ENCODE measurements at regions not wholly inside any gene's neighbourhood (a gene's known extent, or its start where the extent isn't known, plus 50 kb on each side); places are given as distances from the start of the nearest gene placed in this dataset.

DNA sequence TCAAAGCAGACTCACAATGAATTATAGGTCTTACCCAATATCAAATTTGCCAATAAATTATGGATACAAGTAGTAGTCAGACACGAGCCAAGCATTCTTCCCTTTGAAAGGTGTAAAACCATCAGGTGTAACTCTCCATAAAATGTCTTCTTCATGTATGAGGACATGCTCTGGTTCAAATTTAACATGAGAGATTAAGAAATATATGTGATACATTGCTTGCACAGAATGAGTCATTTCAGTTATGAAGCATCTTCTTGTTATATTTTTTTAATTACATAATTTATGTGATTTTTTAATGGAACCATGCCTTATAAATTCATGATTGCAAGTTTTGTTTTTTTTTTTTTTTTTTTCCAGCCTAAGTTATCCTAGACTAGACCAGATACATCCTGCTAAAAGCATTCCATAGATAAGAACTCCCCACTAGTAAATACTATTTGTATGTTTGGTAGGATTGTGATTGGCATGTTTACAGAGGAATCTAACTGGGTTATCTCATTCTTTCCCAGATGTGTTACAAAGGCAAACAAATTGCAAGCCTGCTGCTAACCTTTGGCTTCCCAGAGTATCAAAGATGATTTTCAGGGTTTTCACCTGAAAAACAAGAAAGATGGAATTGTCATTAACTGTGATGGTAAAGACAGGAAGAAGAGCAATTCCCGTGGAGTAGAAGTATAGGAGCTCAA is 621.9 kb downstream of the XIRP2 start:
- ATAC-seq (ENCODE audit: insufficient read depth, low read depth) (no peak), DNase-seq (no peak)
- TF ChIP-seq EZH2 (IDR thresholded peaks at IDR 0.05; ENCODE audit: borderline replicate concordance, low read depth, low read length, severe bottlenecking), result no peak
- TF ChIP-seq, protein P1, sequence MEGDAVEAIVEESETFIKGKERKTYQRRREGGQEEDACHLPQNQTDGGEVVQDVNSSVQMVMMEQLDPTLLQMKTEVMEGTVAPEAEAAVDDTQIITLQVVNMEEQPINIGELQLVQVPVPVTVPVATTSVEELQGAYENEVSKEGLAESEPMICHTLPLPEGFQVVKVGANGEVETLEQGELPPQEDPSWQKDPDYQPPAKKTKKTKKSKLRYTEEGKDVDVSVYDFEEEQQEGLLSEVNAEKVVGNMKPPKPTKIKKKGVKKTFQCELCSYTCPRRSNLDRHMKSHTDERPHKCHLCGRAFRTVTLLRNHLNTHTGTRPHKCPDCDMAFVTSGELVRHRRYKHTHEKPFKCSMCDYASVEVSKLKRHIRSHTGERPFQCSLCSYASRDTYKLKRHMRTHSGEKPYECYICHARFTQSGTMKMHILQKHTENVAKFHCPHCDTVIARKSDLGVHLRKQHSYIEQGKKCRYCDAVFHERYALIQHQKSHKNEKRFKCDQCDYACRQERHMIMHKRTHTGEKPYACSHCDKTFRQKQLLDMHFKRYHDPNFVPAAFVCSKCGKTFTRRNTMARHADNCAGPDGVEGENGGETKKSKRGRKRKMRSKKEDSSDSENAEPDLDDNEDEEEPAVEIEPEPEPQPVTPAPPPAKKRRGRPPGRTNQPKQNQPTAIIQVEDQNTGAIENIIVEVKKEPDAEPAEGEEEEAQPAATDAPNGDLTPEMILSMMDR (IDR thresholded peaks at IDR 0.05; ENCODE audit: borderline replicate concordance, extremely low read depth, low read length, poor library complexity, severe bottlenecking), result no peak
- H4K20me1 ChIP-seq (ENCODE audit: insufficient read depth, low read length), result no peaks in the 10 kb centered on the region
- no peaks in the 10 kb centered on the region for H3K27me3 ChIP-seq (ENCODE audit: insufficient read depth, low read length, poor library complexity)
- no peak overlapping the region for H3K9ac ChIP-seq (ENCODE audit: low read depth, low read length)
- H3K79me2 ChIP-seq (ENCODE audit: insufficient read depth, low read length), result no peaks in the 10 kb centered on the region
- H3K9me3 ChIP-seq (ENCODE audit: insufficient read depth, low read length, severe bottlenecking), result no peaks in the 10 kb centered on the region
- H2AFZ ChIP-seq (ENCODE audit: low read depth, low read length), result no peak overlapping the region
- H3K27ac ChIP-seq (ENCODE audit: low read length), result no peak overlapping the region
- H3K4me3 ChIP-seq (ENCODE audit: low read depth in 1 of 2, low read length in 2 of 2), result no peak overlapping the region
- no peaks in the 10 kb centered on the region for H3K4me1 ChIP-seq (ENCODE audit: insufficient read depth, low read length)
- no peak overlapping the region for H3K4me2 ChIP-seq (ENCODE audit: insufficient read depth, low read length)
- no peaks in the 10 kb centered on the region for H3K36me3 ChIP-seq (ENCODE audit: insufficient read depth, low read length)

DNA sequence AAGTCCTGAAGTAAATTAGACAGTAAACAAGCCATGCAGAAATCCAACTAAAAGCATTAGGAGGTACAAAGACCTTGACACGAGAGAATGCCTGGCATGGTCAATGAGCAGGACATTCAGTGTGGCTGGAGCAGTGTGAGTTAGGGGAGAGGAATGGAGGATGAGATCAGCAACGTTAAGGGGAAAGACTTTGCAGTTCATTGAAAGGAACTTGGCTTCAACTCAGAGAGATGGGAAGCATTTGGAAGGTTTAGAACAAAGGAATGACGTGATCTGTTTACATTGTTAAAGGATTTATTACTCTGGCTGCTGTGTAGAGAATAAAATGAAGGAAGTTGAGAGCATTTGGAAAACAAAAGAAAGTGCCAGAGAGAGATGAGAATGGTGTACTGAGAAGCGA is 621.3 kb downstream of the XIRP2 start:
- no peaks in the 10 kb centered on the region for H3K9me3 ChIP-seq (ENCODE audit: insufficient read depth, low read length, severe bottlenecking)
- no peaks in the 10 kb centered on the region for H4K20me1 ChIP-seq (ENCODE audit: insufficient read depth, low read length)
- no peaks in the 10 kb centered on the region for H3K27me3 ChIP-seq (ENCODE audit: insufficient read depth, low read length, poor library complexity)
- H3K4me3 ChIP-seq (ENCODE audit: low read depth in 1 of 2, low read length in 2 of 2), result no peak overlapping the region
- TF ChIP-seq EZH2 (IDR thresholded peaks at IDR 0.05; ENCODE audit: borderline replicate concordance, low read depth, low read length, severe bottlenecking), result no peak
- H3K36me3 ChIP-seq (ENCODE audit: insufficient read depth, low read length), result no peaks in the 10 kb centered on the region
- no peak overlapping the region for H3K4me2 ChIP-seq (ENCODE audit: insufficient read depth, low read length)
- H3K4me1 ChIP-seq (ENCODE audit: insufficient read depth, low read length), result no peaks in the 10 kb centered on the region
- no peak overlapping the region for H2AFZ ChIP-seq (ENCODE audit: low read depth, low read length)
- no peaks in the 10 kb centered on the region for H3K79me2 ChIP-seq (ENCODE audit: insufficient read depth, low read length)
- H3K9ac ChIP-seq (ENCODE audit: low read depth, low read length), result no peak overlapping the region
- no peak overlapping the region for H3K27ac ChIP-seq (ENCODE audit: low read length)
- no peak for DNase-seq
- no peak for ATAC-seq (ENCODE audit: insufficient read depth, low read depth)

DNA sequence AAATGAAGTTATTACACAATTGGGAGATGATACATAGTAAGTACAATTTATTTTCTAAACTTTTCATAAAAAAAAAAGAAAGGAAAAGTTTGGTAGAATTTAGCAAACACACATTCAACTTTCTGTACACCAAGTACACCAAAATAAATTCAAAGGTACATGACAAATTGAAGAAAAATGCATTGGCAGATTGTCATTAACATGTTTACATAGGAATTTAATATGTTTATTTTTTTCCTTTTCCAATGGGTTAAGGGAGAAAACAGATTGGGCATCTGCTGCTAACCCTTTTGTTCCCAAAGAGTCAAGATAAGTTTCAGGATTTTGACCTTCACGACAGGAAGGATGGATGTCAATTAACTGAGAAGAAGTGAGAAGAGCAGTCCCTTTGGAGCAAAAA is 620.4 kb downstream of the XIRP2 start:
- Histone ChIP-seq H2AFZ (ENCODE audit: low read depth, low read length) (no peak overlapping the region), H4K20me1 (ENCODE audit: insufficient read depth, low read length) (no peaks in the 10 kb centered on the region), H3K79me2 (ENCODE audit: insufficient read depth, low read length) (no peaks in the 10 kb centered on the region), H3K36me3 (ENCODE audit: insufficient read depth, low read length) (no peaks in the 10 kb centered on the region), H3K27me3 (ENCODE audit: insufficient read depth, low read length, poor library complexity) (no peaks in the 10 kb centered on the region), H3K4me3 (ENCODE audit: low read depth in 1 of 2, low read length in 2 of 2) (no peak overlapping the region), H3K27ac (ENCODE audit: low read length) (no peak overlapping the region), H3K9me3 (ENCODE audit: insufficient read depth, low read length, severe bottlenecking) (no peaks in the 10 kb centered on the region), H3K4me2 (ENCODE audit: insufficient read depth, low read length) (no peak overlapping the region), H3K9ac (ENCODE audit: low read depth, low read length) (no peak overlapping the region), H3K4me1 (ENCODE audit: insufficient read depth, low read length) (no peaks in the 10 kb centered on the region)
- ATAC-seq (ENCODE audit: insufficient read depth, low read depth) (no peak), DNase-seq (no peak)
- TF ChIP-seq, protein P1 (IDR thresholded peaks at IDR 0.05; ENCODE audit: borderline replicate concordance, extremely low read depth, low read length, poor library complexity, severe bottlenecking), result no peak
- no peak for TF ChIP-seq EZH2 (IDR thresholded peaks at IDR 0.05; ENCODE audit: borderline replicate concordance, low read depth, low read length, severe bottlenecking)

DNA sequence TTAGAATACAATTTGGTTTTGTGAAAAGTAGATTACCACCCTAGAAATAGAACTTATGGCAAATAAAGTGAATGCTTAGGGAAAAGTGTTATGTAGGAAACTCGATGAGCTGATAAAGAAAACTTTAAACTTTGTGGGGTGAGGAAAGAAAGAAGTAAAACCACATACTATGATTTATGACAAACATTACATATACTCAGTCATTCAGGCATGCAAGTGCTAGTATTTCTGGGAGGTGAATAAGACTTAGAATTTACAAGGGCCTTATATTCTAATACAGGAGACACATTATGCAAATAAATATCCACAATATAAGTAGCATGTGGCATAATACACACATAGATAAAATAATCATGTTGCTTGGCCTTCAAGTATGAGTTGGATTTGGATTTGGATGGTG is 618.1 kb downstream of the XIRP2 start:
- no peaks in the 10 kb centered on the region for H4K20me1 ChIP-seq (ENCODE audit: insufficient read depth, low read length)
- H3K4me2 ChIP-seq (ENCODE audit: insufficient read depth, low read length), result no peak overlapping the region
- no peaks in the 10 kb centered on the region for H3K79me2 ChIP-seq (ENCODE audit: insufficient read depth, low read length)
- no peak overlapping the region for H3K27ac ChIP-seq (ENCODE audit: low read length)
- DNase-seq (no peak), ATAC-seq (ENCODE audit: insufficient read depth, low read depth) (no peak)
- H2AFZ ChIP-seq (ENCODE audit: low read depth, low read length), result no peak overlapping the region
- H3K4me3 ChIP-seq (ENCODE audit: low read depth in 1 of 2, low read length in 2 of 2), result no peak overlapping the region
- no peaks in the 10 kb centered on the region for H3K36me3 ChIP-seq (ENCODE audit: insufficient read depth, low read length)
- TF ChIP-seq EZH2 (IDR thresholded peaks at IDR 0.05; ENCODE audit: borderline replicate concordance, low read depth, low read length, severe bottlenecking), result no peak
- TF ChIP-seq, protein P1 (IDR thresholded peaks at IDR 0.05; ENCODE audit: borderline replicate concordance, extremely low read depth, low read length, poor library complexity, severe bottlenecking), result no peak
- H3K9me3 ChIP-seq (ENCODE audit: insufficient read depth, low read length, severe bottlenecking), result no peaks in the 10 kb centered on the region
- H3K27me3 ChIP-seq (ENCODE audit: insufficient read depth, low read length, poor library complexity), result no peaks in the 10 kb centered on the region
- H3K4me1 ChIP-seq (ENCODE audit: insufficient read depth, low read length), result no peaks in the 10 kb centered on the region
- no peak overlapping the region for H3K9ac ChIP-seq (ENCODE audit: low read depth, low read length)
